Central memory CD8-positive, alpha-beta T cell (primary cell): ENCODE measurements at regions not wholly inside any gene's neighbourhood (a gene's known extent, or its start where the extent isn't known, plus 50 kb on each side); places are given as distances from the start of the nearest gene placed in this dataset.
"Not testable (repeated sequence)": the region's sequence is repeated elsewhere in the genome, so short reads cannot be mapped to it uniquely, and the experiment has no call there.

ENCODE experiments used
- ATAC-seq: fragments of 150-1000 bp; cut with Tn5 transposase; replicated peaks from 2 replicates; pipeline ENCODE4 v1.10.0; 2022; ENCODE audit warnings: mild to moderate bottlenecking, moderate FRiP score, moderate number of reproducible peaks; ENCODE audit not compliant: poor library complexity, severe bottlenecking; ENCODE audit errors: extremely low read depth
- DNase-seq, 2 donors: peaks; one replicate each; pipeline ENCODE4 v3.0.0; 2021; ENCODE audit warnings: low spot score in 2 of 2
- H3K27ac Mint-ChIP-seq: one replicate; pipeline ENCODE4 v1.8.0; 2022; ENCODE audit warnings: low read depth, mild to moderate bottlenecking, moderate library complexity, mixed read lengths
- H3K27me3 Mint-ChIP-seq: one replicate; pipeline ENCODE4 v1.8.0; 2022; ENCODE audit warnings: mixed read lengths
- H3K36me3 Mint-ChIP-seq: one replicate; pipeline ENCODE4 v1.8.0; 2022; ENCODE audit warnings: mild to moderate bottlenecking, moderate library complexity, mixed read lengths; ENCODE audit not compliant: insufficient read depth
- H3K4me1 Mint-ChIP-seq: one replicate; pipeline ENCODE4 v1.8.0; 2022; ENCODE audit warnings: mixed read lengths
- H3K4me3 Mint-ChIP-seq: one replicate; pipeline ENCODE4 v1.8.0; 2022; ENCODE audit warnings: mild to moderate bottlenecking, moderate library complexity, mixed read lengths
- H3K9me3 Mint-ChIP-seq: one replicate; pipeline ENCODE4 v1.8.0; 2022; ENCODE audit warnings: mixed read lengths

GRCh38 chr3:139118835-139119234, 74.1 kb upstream of the PRR23C start:
- Mint-ChIP-seq H3K9me3 (no peaks in the 10 kb centered on the region), H3K27ac (no peak overlapping the region), H3K27me3 (no peaks in the 10 kb centered on the region), H3K36me3 (no peaks in the 10 kb centered on the region), H3K4me3 (no peak overlapping the region), H3K4me1 (no peaks in the 10 kb centered on the region)
- DNase-seq (no peak), ATAC-seq (no peak)

DNA sequence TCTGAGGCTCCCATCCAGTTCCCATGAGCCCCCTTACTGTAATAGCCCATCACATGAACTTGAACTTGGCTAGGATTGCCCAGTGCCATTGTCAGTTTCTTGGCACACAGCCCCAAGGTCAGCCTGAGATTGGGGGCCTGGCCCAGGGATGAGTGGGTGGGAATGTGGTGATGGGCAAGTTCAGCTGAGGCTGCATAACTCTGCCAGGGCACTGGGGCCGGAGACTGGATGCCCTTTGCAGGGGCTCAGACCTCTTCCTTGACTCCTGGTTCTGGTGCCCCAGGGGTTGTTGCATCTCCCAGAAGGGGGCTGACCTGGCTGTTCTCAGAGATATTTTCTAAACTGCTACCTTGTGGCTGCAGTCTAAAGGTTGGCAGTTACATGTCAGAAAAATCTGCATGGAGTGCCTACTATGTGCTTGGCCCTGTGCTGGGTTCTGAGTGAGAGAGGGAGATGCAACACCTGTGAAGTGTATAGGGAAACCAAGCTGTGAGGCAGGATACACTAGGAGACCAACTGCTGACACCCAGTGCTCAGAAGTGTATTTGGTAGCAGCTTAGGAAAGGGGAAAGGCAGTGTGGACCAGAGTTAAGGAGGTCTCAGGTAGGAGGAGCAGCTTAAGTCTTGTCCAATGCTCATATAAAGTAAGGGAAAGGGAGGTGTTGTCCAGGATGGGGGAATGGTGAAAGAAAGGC, 74.8 kb upstream of the PRR23C start:
- Mint-ChIP-seq H3K4me3 (no peak overlapping the region), H3K36me3 (no peaks in the 10 kb centered on the region), H3K27me3 (no peaks in the 10 kb centered on the region), H3K27ac (no peak overlapping the region), H3K9me3 (no peaks in the 10 kb centered on the region), H3K4me1 (no peaks in the 10 kb centered on the region)
- ATAC-seq = no peak
- DNase-seq = no peak

DNA sequence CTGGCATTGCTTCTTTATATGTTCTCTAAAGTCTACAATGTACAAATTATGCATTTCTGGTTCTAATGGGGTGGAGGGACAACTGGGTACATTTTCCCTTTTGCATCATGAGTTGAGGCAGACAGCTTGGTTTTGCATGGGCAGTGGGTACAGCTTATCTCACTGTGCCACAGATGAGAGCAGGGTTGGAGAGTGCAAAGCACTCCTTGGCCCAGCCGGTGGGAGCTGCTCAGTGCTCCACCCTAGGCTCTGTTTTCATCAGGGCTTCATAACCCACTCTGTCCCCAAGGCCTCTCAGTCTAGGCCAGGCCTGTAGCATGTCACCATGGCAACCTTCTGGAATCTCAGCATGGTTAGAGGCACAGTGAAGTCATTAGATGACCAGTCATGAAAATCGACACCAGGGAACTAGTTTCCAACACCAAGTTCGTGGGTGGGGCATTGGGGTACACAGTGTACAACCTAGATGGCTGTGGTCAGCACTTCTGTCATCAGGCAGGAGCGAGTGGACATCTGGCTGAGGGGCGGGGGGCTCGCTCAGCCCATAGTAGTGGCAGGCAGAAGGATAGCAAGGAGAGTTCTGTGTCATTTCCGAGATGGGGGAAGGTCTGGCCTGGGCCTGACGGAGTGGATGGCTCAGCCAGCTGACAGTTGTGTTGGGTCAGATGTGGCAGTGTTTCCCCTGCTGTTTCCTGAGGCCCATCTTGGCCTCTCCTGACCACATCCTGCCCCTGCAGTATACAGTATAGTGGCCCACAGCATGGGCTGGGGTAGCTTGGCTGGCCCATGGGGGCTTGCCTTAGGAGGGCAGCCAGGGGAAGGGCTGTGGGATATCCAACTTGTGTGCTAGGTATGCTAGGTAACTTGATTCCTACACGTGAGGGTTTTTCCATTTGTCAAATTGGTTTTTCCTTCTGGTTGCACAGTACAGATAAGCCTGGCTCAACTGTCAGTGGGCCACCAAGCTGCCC, 75.7 kb upstream of the PRR23C start:
- no peak overlapping the region for H3K27ac Mint-ChIP-seq
- DNase-seq (peak in 1 of 2 donors; percentile 8), ATAC-seq (no peak)
- H3K36me3 Mint-ChIP-seq = no peaks in the 10 kb centered on the region
- no peak overlapping the region for H3K4me3 Mint-ChIP-seq
- no peaks in the 10 kb centered on the region for H3K27me3 Mint-ChIP-seq
- H3K4me1 Mint-ChIP-seq = no peaks in the 10 kb centered on the region
- no peaks in the 10 kb centered on the region for H3K9me3 Mint-ChIP-seq

- H3K4me3 Mint-ChIP-seq = no peak overlapping the region
- H3K27ac Mint-ChIP-seq = no peak overlapping the region
- no peaks in the 10 kb centered on the region for H3K9me3 Mint-ChIP-seq
- DNase-seq = no peak
- no peaks in the 10 kb centered on the region for H3K36me3 Mint-ChIP-seq
- no peaks in the 10 kb centered on the region for H3K27me3 Mint-ChIP-seq
- no peaks in the 10 kb centered on the region for H3K4me1 Mint-ChIP-seq
- no peak for ATAC-seq
Measured at GRCh38 chr3:139121513-139122220, 77.0 kb upstream of the PRR23C start.

- ATAC-seq (no peak), DNase-seq (no peak)
- no peaks in the 10 kb centered on the region for H3K36me3 Mint-ChIP-seq
- no peak overlapping the region for H3K4me3 Mint-ChIP-seq
- no peak overlapping the region for H3K27ac Mint-ChIP-seq
- no peaks in the 10 kb centered on the region for H3K4me1 Mint-ChIP-seq
- no peaks in the 10 kb centered on the region for H3K9me3 Mint-ChIP-seq
- no peaks in the 10 kb centered on the region for H3K27me3 Mint-ChIP-seq
Measured at GRCh38 chr3:139122221-139122581, 77.5 kb upstream of the PRR23C start.

DNA sequence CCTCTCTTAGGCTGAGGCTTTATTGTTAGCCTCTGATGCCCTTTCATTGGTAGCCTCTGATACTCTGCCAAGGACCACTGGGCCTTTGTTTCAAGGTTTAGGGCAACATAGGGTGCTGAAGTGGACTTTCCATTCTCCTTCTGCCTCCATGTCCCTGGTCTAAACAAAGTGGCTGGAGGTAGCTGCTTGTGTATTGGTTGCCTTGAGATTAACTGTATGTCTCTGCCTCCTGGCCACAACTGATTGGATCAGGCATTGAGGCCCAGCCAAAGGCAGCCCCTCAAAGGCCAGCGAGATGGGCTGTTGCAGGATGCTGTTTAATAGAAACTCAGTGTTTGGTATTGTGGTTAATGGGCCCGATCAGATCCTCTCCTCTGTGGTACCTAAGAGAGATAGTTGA, 77.9 kb upstream of the PRR23C start:
- H3K9me3 Mint-ChIP-seq = no peaks in the 10 kb centered on the region
- no peaks in the 10 kb centered on the region for H3K4me1 Mint-ChIP-seq
- ATAC-seq = no peak
- no peaks in the 10 kb centered on the region for H3K27me3 Mint-ChIP-seq
- H3K27ac Mint-ChIP-seq = no peak overlapping the region
- no peaks in the 10 kb centered on the region for H3K36me3 Mint-ChIP-seq
- no peak for DNase-seq
- no peak overlapping the region for H3K4me3 Mint-ChIP-seq

GRCh38 chr3:139123377-139124095, 78.8 kb upstream of the PRR23C start:
- Mint-ChIP-seq H3K4me1 (no peaks in the 10 kb centered on the region), H3K36me3 (no peaks in the 10 kb centered on the region), H3K4me3 (no peak overlapping the region), H3K9me3 (no peaks in the 10 kb centered on the region), H3K27me3 (no peaks in the 10 kb centered on the region), H3K27ac (no peak overlapping the region)
- no peak for ATAC-seq
- no peak for DNase-seq

GRCh38 chr3:139124197-139124596, 79.5 kb upstream of the PRR23C start:
- no peaks in the 10 kb centered on the region for H3K36me3 Mint-ChIP-seq
- H3K9me3 Mint-ChIP-seq = no peaks in the 10 kb centered on the region
- H3K27me3 Mint-ChIP-seq = no peaks in the 10 kb centered on the region
- H3K4me1 Mint-ChIP-seq = no peaks in the 10 kb centered on the region
- ATAC-seq (no peak), DNase-seq (no peak)
- H3K4me3 Mint-ChIP-seq = no peak overlapping the region
- no peak overlapping the region for H3K27ac Mint-ChIP-seq

GRCh38 chr3:139127101-139127500, 82.4 kb upstream of the PRR23C start:
- Mint-ChIP-seq H3K4me3 (no peak overlapping the region), H3K27ac (no peak overlapping the region), H3K27me3 (no peaks in the 10 kb centered on the region), H3K36me3 (no peaks in the 10 kb centered on the region), H3K4me1 (no peaks in the 10 kb centered on the region), H3K9me3 (no peaks in the 10 kb centered on the region)
- DNase-seq (no peak), ATAC-seq (no peak)

DNA sequence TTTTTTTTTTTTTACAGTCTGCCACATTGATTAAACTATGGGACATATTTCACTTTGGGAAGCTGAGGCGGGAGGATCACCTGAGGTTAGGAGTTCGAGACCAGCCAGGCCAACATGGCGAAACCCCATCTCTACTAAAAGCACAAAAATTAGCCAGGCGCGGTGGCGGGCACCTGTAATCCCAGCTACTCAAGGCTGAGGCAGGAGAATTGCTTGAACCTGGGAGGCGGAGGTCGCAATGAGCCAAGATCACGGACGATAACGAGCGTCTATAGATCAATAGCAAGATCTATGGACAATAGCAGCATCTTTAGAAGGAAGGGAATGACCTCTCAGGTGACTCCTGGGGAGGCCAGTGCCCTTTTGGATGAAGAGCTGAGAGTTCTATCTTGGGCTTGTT, 82.9 kb upstream of the PRR23C start:
- not testable (repeated sequence) for H3K4me3 Mint-ChIP-seq, ATAC-seq, H3K9me3 Mint-ChIP-seq, H3K27me3 Mint-ChIP-seq, H3K4me1 Mint-ChIP-seq, H3K36me3 Mint-ChIP-seq, DNase-seq, H3K27ac Mint-ChIP-seq

- ATAC-seq (no peak), DNase-seq (no peak)
- Mint-ChIP-seq H3K9me3 (no peaks in the 10 kb centered on the region), H3K36me3 (no peaks in the 10 kb centered on the region), H3K4me3 (no peak overlapping the region), H3K27ac (no peak overlapping the region), H3K4me1 (no peaks in the 10 kb centered on the region), H3K27me3 (no peaks in the 10 kb centered on the region)
Measured at GRCh38 chr3:139128803-139129202, 84.1 kb upstream of the PRR23C start.

DNA sequence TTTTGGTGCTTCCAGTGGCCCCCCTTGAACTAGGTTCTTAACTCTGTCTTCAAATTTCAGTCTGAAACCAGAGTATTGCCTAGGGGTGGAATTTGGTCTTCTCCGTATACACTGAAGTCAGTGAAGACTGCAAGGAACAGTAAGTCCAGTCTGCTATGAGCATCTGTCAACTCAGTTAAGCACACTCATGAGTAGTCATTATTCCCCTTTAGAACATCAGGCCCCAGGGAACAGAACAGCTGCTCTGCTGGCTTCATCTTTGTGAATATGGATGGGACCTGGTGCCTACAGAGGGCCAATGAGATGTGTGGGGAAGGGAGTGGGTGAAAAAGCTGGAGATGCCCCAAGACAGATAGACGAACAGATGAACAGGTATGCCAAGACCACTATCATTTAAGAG, 85.2 kb upstream of the PRR23C start:
- no peak overlapping the region for H3K4me3 Mint-ChIP-seq

More for the DNA sequence above, 85.2 kb upstream of the PRR23C start:
- no peak for ATAC-seq
- Mint-ChIP-seq H3K9me3 (no peaks in the 10 kb centered on the region), H3K27ac (no peak overlapping the region), H3K27me3 (no peaks in the 10 kb centered on the region), H3K4me1 (no peaks in the 10 kb centered on the region), H3K36me3 (no peaks in the 10 kb centered on the region)
- DNase-seq = no peak
